ENCODE measurements at regions not wholly inside any gene's neighbourhood (a gene's known extent, or its start where the extent isn't known, plus 50 kb on each side); places are given as distances from the start of the nearest gene placed in this dataset.

DNA sequence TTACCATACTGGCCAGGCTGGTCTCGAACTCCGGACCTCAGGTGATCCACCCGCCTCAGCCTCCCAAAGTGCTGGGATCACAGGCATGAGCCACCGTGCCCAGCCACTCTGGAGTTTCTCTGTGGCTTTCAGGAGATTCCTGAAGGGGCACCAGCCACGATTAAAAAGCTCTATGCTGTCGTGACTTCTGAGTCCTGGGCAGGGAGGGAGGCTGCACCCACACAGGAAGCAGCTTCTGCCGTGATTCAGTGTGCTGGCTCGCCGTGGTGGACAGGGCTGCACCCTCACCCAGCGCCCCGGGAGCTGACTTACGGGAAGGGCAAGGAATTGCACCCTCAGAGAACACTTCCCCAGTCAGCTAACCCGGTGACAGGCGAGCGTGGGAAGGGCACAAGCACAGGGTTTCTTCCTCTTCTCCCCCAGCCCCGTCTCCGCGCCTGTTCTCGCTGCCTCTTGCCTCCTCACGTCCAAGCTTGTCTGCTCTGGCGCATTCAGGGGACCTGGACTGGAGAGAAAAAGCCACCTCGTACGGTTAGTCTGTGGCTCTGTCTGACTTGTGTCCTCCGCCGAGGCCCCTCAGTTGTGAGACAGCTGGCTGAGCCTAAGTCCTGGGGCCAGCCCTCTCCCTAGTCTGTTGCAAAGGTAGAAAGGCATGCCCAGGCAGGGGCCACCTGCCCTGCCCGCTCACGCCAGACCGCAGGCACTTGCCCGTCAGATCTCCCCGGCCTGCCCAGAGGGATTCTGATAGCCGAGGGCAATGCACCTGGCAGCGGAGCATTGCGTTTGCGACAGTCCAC lies 145.0 kb downstream of the SEC14L1 start (continued):
- TF ChIP-seq, protein P1, sequence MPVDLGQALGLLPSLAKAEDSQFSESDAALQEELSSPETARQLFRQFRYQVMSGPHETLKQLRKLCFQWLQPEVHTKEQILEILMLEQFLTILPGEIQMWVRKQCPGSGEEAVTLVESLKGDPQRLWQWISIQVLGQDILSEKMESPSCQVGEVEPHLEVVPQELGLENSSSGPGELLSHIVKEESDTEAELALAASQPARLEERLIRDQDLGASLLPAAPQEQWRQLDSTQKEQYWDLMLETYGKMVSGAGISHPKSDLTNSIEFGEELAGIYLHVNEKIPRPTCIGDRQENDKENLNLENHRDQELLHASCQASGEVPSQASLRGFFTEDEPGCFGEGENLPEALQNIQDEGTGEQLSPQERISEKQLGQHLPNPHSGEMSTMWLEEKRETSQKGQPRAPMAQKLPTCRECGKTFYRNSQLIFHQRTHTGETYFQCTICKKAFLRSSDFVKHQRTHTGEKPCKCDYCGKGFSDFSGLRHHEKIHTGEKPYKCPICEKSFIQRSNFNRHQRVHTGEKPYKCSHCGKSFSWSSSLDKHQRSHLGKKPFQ (CRISPR knock-in tag; IDR thresholded peaks at IDR 0.05; ENCODE audit: insufficient replicate concordance) = no peak
- TF ChIP-seq, protein P2, sequence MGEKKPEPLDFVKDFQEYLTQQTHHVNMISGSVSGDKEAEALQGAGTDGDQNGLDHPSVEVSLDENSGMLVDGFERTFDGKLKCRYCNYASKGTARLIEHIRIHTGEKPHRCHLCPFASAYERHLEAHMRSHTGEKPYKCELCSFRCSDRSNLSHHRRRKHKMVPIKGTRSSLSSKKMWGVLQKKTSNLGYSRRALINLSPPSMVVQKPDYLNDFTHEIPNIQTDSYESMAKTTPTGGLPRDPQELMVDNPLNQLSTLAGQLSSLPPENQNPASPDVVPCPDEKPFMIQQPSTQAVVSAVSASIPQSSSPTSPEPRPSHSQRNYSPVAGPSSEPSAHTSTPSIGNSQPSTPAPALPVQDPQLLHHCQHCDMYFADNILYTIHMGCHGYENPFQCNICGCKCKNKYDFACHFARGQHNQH (CRISPR knock-in tag; IDR thresholded peaks at IDR 0.05) = no peak
- TF ChIP-seq NFE2L1 (CRISPR knock-in tag; IDR thresholded peaks at IDR 0.05; ENCODE audit: borderline replicate concordance) = no peak
- TF ChIP-seq RAD51 (IDR thresholded peaks at IDR 0.05; ENCODE audit: borderline replicate concordance) = no peak
- no peak for TF ChIP-seq ZNF326 (CRISPR knock-in tag; IDR thresholded peaks at IDR 0.05; ENCODE audit: borderline replicate concordance)
- TF ChIP-seq ZNF274 (CRISPR knock-in tag; IDR thresholded peaks at IDR 0.05) = 0 out of 2 replicates have a peak, but pooled peaks have one; percentile 26
- no peak for TF ChIP-seq ZNF557 (CRISPR knock-in tag; IDR thresholded peaks at IDR 0.05)
- no peak for TF ChIP-seq ZNF549 (CRISPR knock-in tag; IDR thresholded peaks at IDR 0.05)
- TF ChIP-seq ETV5 (CRISPR knock-in tag; IDR thresholded peaks at IDR 0.05; ENCODE audit: borderline replicate concordance) = peak; percentile 63; the same call in 1 of the 2 replicates
- TF ChIP-seq ZMYM3 (CRISPR knock-in tag; IDR thresholded peaks at IDR 0.05) = peak; percentile 6; the same call in 1 of the 2 replicates
- TF ChIP-seq ZNF382 (CRISPR knock-in tag; IDR thresholded peaks at IDR 0.05; ENCODE audit: borderline replicate concordance) = no peak
- TF ChIP-seq, protein P3, sequence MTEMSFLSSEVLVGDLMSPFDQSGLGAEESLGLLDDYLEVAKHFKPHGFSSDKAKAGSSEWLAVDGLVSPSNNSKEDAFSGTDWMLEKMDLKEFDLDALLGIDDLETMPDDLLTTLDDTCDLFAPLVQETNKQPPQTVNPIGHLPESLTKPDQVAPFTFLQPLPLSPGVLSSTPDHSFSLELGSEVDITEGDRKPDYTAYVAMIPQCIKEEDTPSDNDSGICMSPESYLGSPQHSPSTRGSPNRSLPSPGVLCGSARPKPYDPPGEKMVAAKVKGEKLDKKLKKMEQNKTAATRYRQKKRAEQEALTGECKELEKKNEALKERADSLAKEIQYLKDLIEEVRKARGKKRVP (CRISPR knock-in tag; IDR thresholded peaks at IDR 0.05) = peak in 1 of 2 experiments; percentile 32; a peak in 2 of 4 replicates
- TF ChIP-seq STAG1 (CRISPR knock-in tag; IDR thresholded peaks at IDR 0.05) = 0 out of 2 replicates have a peak, but pooled peaks have one; percentile 4
- TF ChIP-seq HDAC1 (CRISPR knock-in tag; IDR thresholded peaks at IDR 0.05) = no peak
- TF ChIP-seq NFIB (CRISPR knock-in tag; IDR thresholded peaks at IDR 0.05; ENCODE audit: borderline replicate concordance) = no peak
- TF ChIP-seq, protein P4, sequence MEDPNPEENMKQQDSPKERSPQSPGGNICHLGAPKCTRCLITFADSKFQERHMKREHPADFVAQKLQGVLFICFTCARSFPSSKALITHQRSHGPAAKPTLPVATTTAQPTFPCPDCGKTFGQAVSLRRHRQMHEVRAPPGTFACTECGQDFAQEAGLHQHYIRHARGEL (CRISPR knock-in tag; IDR thresholded peaks at IDR 0.05) = no peak
- TF ChIP-seq, protein P5, sequence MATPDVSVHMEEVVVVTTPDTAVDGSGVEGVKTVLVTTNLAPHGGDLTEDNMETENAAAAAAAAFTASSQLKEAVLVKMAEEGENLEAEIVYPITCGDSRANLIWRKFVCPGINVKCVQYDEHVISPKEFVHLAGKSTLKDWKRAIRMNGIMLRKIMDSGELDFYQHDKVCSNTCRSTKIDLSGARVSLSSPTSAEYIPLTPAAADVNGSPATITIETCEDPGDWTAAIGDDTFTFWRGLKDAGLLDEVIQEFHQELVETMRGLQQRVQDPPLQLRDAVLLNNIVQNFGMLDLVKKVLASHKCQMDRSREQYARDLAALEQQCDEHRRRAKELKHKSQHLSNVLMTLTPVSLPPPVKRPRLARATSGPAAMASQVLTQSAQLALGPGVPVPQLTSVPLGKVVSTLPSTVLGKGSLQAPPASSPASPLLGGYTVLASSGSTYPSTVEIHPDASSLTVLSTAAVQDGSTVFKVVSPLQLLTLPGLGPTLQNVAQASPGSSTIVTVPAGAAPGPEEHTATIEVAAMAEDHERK (CRISPR knock-in tag; IDR thresholded peaks at IDR 0.05; ENCODE audit: low read depth) = no peak
- TF ChIP-seq ATF7-NPFF (CRISPR knock-in tag; IDR thresholded peaks at IDR 0.05; ENCODE audit: low read depth) = 0 out of 2 replicates have a peak, but pooled peaks have one; percentile 13
- no peak for TF ChIP-seq CBX2 (IDR thresholded peaks at IDR 0.05; ENCODE audit: low read depth, low read length)
- TF ChIP-seq CBX2 (CRISPR knock-in tag; IDR thresholded peaks at IDR 0.05; ENCODE audit: low read depth) = no peak
- no peak for TF ChIP-seq CEBPB (IDR thresholded peaks at IDR 0.05; ENCODE audit: borderline replicate concordance, low read depth, low read length)
- TF ChIP-seq, protein P6, sequence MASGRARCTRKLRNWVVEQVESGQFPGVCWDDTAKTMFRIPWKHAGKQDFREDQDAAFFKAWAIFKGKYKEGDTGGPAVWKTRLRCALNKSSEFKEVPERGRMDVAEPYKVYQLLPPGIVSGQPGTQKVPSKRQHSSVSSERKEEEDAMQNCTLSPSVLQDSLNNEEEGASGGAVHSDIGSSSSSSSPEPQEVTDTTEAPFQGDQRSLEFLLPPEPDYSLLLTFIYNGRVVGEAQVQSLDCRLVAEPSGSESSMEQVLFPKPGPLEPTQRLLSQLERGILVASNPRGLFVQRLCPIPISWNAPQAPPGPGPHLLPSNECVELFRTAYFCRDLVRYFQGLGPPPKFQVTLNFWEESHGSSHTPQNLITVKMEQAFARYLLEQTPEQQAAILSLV (CRISPR knock-in tag; IDR thresholded peaks at IDR 0.05; ENCODE audit: borderline replicate concordance) = no peak
- no peak for TF ChIP-seq TEAD2 (CRISPR knock-in tag; IDR thresholded peaks at IDR 0.05)
- no peak for TF ChIP-seq SATB2 (CRISPR knock-in tag; IDR thresholded peaks at IDR 0.05)

All from HepG2 (cell line).